Glutamatergic neuron (in vitro differentiated cells): ENCODE measurements at regions not wholly inside any gene's neighbourhood (a gene's known extent, or its start where the extent isn't known, plus 50 kb on each side); places are given as distances from the start of the nearest gene placed in this dataset.

Experiments used
- DNase-seq: peaks from one replicate; pipeline ENCODE4 v3.0.0; 2022
- H3K27ac Mint-ChIP-seq: one replicate; pipeline ENCODE4 v1.8.0; 2020; ENCODE audit warnings: mild to moderate bottlenecking, mixed read lengths, inconsistent platforms; ENCODE audit not compliant: unreplicated experiment
- H3K27me3 Mint-ChIP-seq: one replicate; pipeline ENCODE4 v1.8.0; 2020; ENCODE audit warnings: mild to moderate bottlenecking, moderate library complexity, mixed read lengths, inconsistent platforms; ENCODE audit not compliant: unreplicated experiment
- H3K36me3 Mint-ChIP-seq: one replicate; pipeline ENCODE4 v1.8.0; 2020; ENCODE audit warnings: mild to moderate bottlenecking, mixed read lengths, inconsistent platforms; ENCODE audit not compliant: unreplicated experiment
- H3K4me1 Mint-ChIP-seq: one replicate; pipeline ENCODE4 v1.8.0; 2020; ENCODE audit warnings: mild to moderate bottlenecking, low read depth, mixed read lengths, inconsistent platforms; ENCODE audit not compliant: unreplicated experiment
- H3K4me3 Mint-ChIP-seq: one replicate; pipeline ENCODE4 v1.8.0; 2020; ENCODE audit warnings: mild to moderate bottlenecking, mixed read lengths, inconsistent platforms; ENCODE audit not compliant: unreplicated experiment
- H3K9me3 Mint-ChIP-seq: one replicate; pipeline ENCODE4 v1.8.0; 2020; ENCODE audit warnings: mild to moderate bottlenecking, moderate library complexity, mixed read lengths, inconsistent platforms; ENCODE audit not compliant: unreplicated experiment
- CTCF ChIP-seq: fragments of 200-600 bp; sonication (generic); IDR thresholded peaks from one replicate; pipeline ENCODE4 v1.5.0; 2021; ENCODE audit not compliant: partially characterized antibody, unreplicated experiment

- Mint-ChIP-seq H3K4me3 (no peak overlapping the region), H3K4me1 (no peaks in the 10 kb centered on the region), H3K27me3 (peaks cover 2% of the 10 kb centered on the region), H3K9me3 (no peaks in the 10 kb centered on the region), H3K36me3 (no peaks in the 10 kb centered on the region), H3K27ac (no peak overlapping the region)
- no peak for TF ChIP-seq CTCF
- DNase-seq = no peak
Observed at GRCh38 chr17:72446525-72447250, 325.9 kb downstream of the SOX9 start.

- no peak overlapping the region for H3K4me3 Mint-ChIP-seq
- H3K9me3 Mint-ChIP-seq = no peaks in the 10 kb centered on the region
- no peaks in the 10 kb centered on the region for H3K4me1 Mint-ChIP-seq
- H3K27ac Mint-ChIP-seq = no peak overlapping the region
- H3K36me3 Mint-ChIP-seq = no peaks in the 10 kb centered on the region
- TF ChIP-seq CTCF = no peak
- no peak for DNase-seq
- H3K27me3 Mint-ChIP-seq = peaks cover 2% of the 10 kb centered on the region
Observed at GRCh38 chr17:72447251-72447640, 326.4 kb downstream of the SOX9 start.

- Mint-ChIP-seq H3K36me3 (no peaks in the 10 kb centered on the region), H3K27ac (no peak overlapping the region), H3K4me3 (no peak overlapping the region), H3K27me3 (peaks cover 2% of the 10 kb centered on the region), H3K9me3 (no peaks in the 10 kb centered on the region), H3K4me1 (no peaks in the 10 kb centered on the region)
- no peak for DNase-seq
- no peak for TF ChIP-seq CTCF
Observed at GRCh38 chr17:72448019-72448418, 327.2 kb downstream of the SOX9 start.

GRCh38 chr17:72452286-72453173, 331.7 kb downstream of the SOX9 start:
- Mint-ChIP-seq H3K4me1 (no peaks in the 10 kb centered on the region), H3K27me3 (no peaks in the 10 kb centered on the region), H3K9me3 (peaks cover 2% of the 10 kb centered on the region), H3K27ac (no peak overlapping the region), H3K36me3 (no peaks in the 10 kb centered on the region), H3K4me3 (peak overlapping the region; percentile 28)
- TF ChIP-seq CTCF = no peak
- no peak for DNase-seq

GRCh38 chr17:72454342-72454741, 333.5 kb downstream of the SOX9 start:
- no peaks in the 10 kb centered on the region for H3K4me1 Mint-ChIP-seq
- peaks cover 2% of the 10 kb centered on the region for H3K9me3 Mint-ChIP-seq
- no peak overlapping the region for H3K4me3 Mint-ChIP-seq
- DNase-seq = no peak
- H3K27ac Mint-ChIP-seq = no peak overlapping the region
- no peaks in the 10 kb centered on the region for H3K27me3 Mint-ChIP-seq
- TF ChIP-seq CTCF = no peak
- H3K36me3 Mint-ChIP-seq = no peaks in the 10 kb centered on the region
